ENCODE measurements at regions not wholly inside any gene's neighbourhood (a gene's known extent, or its start where the extent isn't known, plus 50 kb on each side); places are given as distances from the start of the nearest gene placed in this dataset.

GRCh38 chr10:60466267-60467201 is 76.9 kb upstream of the ANK3 start:
- no peak for DNase-seq (ENCODE audit: low spot score)

- no peak for DNase-seq (ENCODE audit: low spot score)
Observed at GRCh38 chr10:60465801-60466200, 76.1 kb upstream of the ANK3 start.

- DNase-seq (ENCODE audit: low spot score): no peak
Observed at GRCh38 chr10:60464659-60465058, 75.0 kb upstream of the ANK3 start.

- no peak for DNase-seq (ENCODE audit: low spot score)
Observed at GRCh38 chr10:60463746-60464145, 74.1 kb upstream of the ANK3 start.

GRCh38 chr10:60461688-60462087 is 72.0 kb upstream of the ANK3 start:
- no peak for DNase-seq (ENCODE audit: low spot score)

GRCh38 chr10:60459701-60460457 is 70.2 kb upstream of the ANK3 start:
- DNase-seq (ENCODE audit: low spot score): no peak

- DNase-seq (ENCODE audit: low spot score): no peak
Observed at GRCh38 chr10:60456053-60456452, 66.4 kb upstream of the ANK3 start.

GRCh38 chr10:60454336-60454735 is 64.7 kb upstream of the ANK3 start:
- no peak for DNase-seq (ENCODE audit: low spot score)

- DNase-seq (ENCODE audit: low spot score): no peak
Observed at GRCh38 chr10:60453036-60453435, 63.4 kb upstream of the ANK3 start.

- DNase-seq (ENCODE audit: low spot score): no peak
Observed at GRCh38 chr10:60450291-60450690, 60.6 kb upstream of the ANK3 start.

- no peak for DNase-seq (ENCODE audit: low spot score)
Observed at GRCh38 chr10:60448246-60448645, 58.6 kb upstream of the ANK3 start.

- no peak for DNase-seq (ENCODE audit: low spot score)
Observed at GRCh38 chr10:60446851-60447250, 57.2 kb upstream of the ANK3 start.

- DNase-seq (ENCODE audit: low spot score): no peak
Observed at GRCh38 chr10:60446070-60446833, 56.6 kb upstream of the ANK3 start.

GRCh38 chr10:60444494-60445064 is 54.9 kb upstream of the ANK3 start:
- DNase-seq (ENCODE audit: low spot score): no peak

- DNase-seq (ENCODE audit: low spot score): no peak
Observed at GRCh38 chr10:60443346-60443745, 53.7 kb upstream of the ANK3 start.

GRCh38 chr10:60441515-60441914 is 51.8 kb upstream of the ANK3 start:
- DNase-seq (ENCODE audit: low spot score): no peak

GRCh38 chr10:60439641-60440040 is 50.0 kb upstream of the ANK3 start:
- no peak for DNase-seq (ENCODE audit: low spot score)
